MM.1S (cell line): ENCODE measurements at regions not wholly inside any gene's neighbourhood (a gene's known extent, or its start where the extent isn't known, plus 50 kb on each side); places are given as distances from the start of the nearest gene placed in this dataset.

Experiments
- EZH2 ChIP-seq: fragments of 300-600 bp; sonication (generic); optimal IDR thresholded peaks from 2 replicates; pipeline ENCODE3; 2017; ENCODE audit warnings: low read depth, mild to moderate bottlenecking, antibody characterized with exemption, low read length, mixed read lengths
- EZH2phosphoT487 ChIP-seq: fragments of 300-600 bp; sonication (generic); IDR thresholded peaks from 2 replicates; pipeline ENCODE4 v1.6.1; 2018; ENCODE audit warnings: antibody characterized with exemption, low read length
- TF ChIP-seq, protein P1 (sequence below): fragments of 300-600 bp; sonication (generic); IDR thresholded peaks from 2 replicates; pipeline ENCODE4 v1.5.1; 2016; ENCODE audit warnings: antibody characterized with exemption, low read length, mixed read lengths

DNA sequence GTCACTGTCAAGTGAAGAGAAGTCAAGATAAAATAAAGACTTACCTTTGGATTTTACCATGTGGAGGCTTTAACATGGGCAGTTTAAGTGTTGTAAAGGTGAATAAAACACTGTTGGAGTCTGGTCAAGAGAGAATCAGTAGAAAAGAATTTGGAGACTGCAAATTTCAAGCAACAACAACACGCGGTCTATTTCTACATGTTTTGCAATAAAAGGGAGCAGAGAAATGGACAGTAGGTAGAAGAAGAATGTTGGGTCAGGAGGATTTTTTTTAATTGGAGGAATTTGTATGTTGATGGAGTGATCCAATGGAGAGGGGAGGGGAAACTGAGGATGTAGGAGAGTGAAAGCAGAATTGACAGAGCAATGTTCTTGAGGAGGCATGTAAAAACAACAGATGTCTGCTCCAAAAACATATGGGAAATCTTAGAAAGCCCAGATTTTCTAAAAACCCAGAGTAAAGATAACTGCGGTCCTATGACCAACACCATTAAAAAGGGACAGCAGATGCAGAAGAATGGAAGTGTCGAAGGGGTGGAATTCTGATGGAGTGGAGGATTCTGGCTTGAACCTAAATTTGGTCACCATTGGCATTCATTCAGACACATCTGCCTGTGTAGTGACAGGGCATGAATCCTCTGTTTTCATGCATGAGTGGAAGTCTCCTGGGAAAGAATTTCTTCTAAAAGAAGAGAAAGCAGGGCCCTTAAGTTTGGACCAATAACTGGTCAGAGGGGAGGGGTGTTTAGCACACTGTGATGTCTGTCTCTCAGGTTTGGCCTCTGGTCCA is 68.0 kb upstream of the OSBPL8 start:
- TF ChIP-seq EZH2phosphoT487 (no peak), EZH2 (no peak)
- TF ChIP-seq, protein P1, sequence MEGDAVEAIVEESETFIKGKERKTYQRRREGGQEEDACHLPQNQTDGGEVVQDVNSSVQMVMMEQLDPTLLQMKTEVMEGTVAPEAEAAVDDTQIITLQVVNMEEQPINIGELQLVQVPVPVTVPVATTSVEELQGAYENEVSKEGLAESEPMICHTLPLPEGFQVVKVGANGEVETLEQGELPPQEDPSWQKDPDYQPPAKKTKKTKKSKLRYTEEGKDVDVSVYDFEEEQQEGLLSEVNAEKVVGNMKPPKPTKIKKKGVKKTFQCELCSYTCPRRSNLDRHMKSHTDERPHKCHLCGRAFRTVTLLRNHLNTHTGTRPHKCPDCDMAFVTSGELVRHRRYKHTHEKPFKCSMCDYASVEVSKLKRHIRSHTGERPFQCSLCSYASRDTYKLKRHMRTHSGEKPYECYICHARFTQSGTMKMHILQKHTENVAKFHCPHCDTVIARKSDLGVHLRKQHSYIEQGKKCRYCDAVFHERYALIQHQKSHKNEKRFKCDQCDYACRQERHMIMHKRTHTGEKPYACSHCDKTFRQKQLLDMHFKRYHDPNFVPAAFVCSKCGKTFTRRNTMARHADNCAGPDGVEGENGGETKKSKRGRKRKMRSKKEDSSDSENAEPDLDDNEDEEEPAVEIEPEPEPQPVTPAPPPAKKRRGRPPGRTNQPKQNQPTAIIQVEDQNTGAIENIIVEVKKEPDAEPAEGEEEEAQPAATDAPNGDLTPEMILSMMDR, result no peak
